Glutamatergic neuron (in vitro differentiated cells): ENCODE measurements at regions not wholly inside any gene's neighbourhood (a gene's known extent, or its start where the extent isn't known, plus 50 kb on each side); places are given as distances from the start of the nearest gene placed in this dataset.

Experiments used
- DNase-seq: peaks from one replicate; pipeline ENCODE4 v3.0.0; 2022
- H3K27ac Mint-ChIP-seq: one replicate; pipeline ENCODE4 v1.8.0; 2020; ENCODE audit warnings: mild to moderate bottlenecking, mixed read lengths, inconsistent platforms; ENCODE audit not compliant: unreplicated experiment
- H3K27me3 Mint-ChIP-seq: one replicate; pipeline ENCODE4 v1.8.0; 2020; ENCODE audit warnings: mild to moderate bottlenecking, moderate library complexity, mixed read lengths, inconsistent platforms; ENCODE audit not compliant: unreplicated experiment
- H3K36me3 Mint-ChIP-seq: one replicate; pipeline ENCODE4 v1.8.0; 2020; ENCODE audit warnings: mild to moderate bottlenecking, mixed read lengths, inconsistent platforms; ENCODE audit not compliant: unreplicated experiment
- H3K4me1 Mint-ChIP-seq: one replicate; pipeline ENCODE4 v1.8.0; 2020; ENCODE audit warnings: mild to moderate bottlenecking, low read depth, mixed read lengths, inconsistent platforms; ENCODE audit not compliant: unreplicated experiment
- H3K4me3 Mint-ChIP-seq: one replicate; pipeline ENCODE4 v1.8.0; 2020; ENCODE audit warnings: mild to moderate bottlenecking, mixed read lengths, inconsistent platforms; ENCODE audit not compliant: unreplicated experiment
- H3K9me3 Mint-ChIP-seq: one replicate; pipeline ENCODE4 v1.8.0; 2020; ENCODE audit warnings: mild to moderate bottlenecking, moderate library complexity, mixed read lengths, inconsistent platforms; ENCODE audit not compliant: unreplicated experiment
- CTCF ChIP-seq: fragments of 200-600 bp; sonication (generic); IDR thresholded peaks from one replicate; pipeline ENCODE4 v1.5.0; 2021; ENCODE audit not compliant: partially characterized antibody, unreplicated experiment

GRCh38 chr16:72549878-72550277 lies 377.9 kb upstream of the PMFBP1 start:
- Mint-ChIP-seq H3K9me3 (peaks cover 1% of the 10 kb centered on the region), H3K4me1 (no peaks in the 10 kb centered on the region), H3K27ac (no peak overlapping the region), H3K36me3 (peaks cover 6% of the 10 kb centered on the region), H3K27me3 (peaks cover 2% of the 10 kb centered on the region), H3K4me3 (no peak overlapping the region)
- TF ChIP-seq CTCF: no peak
- no peak for DNase-seq

- no peak overlapping the region for H3K4me3 Mint-ChIP-seq
- H3K27ac Mint-ChIP-seq: no peak overlapping the region
- H3K27me3 Mint-ChIP-seq: peaks cover 2% of the 10 kb centered on the region
- no peak for TF ChIP-seq CTCF
- H3K4me1 Mint-ChIP-seq: no peaks in the 10 kb centered on the region
- peaks cover 3% of the 10 kb centered on the region for H3K9me3 Mint-ChIP-seq
- peaks cover 7% of the 10 kb centered on the region for H3K36me3 Mint-ChIP-seq
- no peak for DNase-seq
Observed at GRCh38 chr16:72542102-72542501, 370.1 kb upstream of the PMFBP1 start.

- H3K4me3 Mint-ChIP-seq: no peak overlapping the region
- H3K36me3 Mint-ChIP-seq: no peaks in the 10 kb centered on the region
- no peak for TF ChIP-seq CTCF
Observed at GRCh38 chr16:72537664-72538063, 365.7 kb upstream of the PMFBP1 start.

GRCh38 chr16:72536723-72537435 lies 364.9 kb upstream of the PMFBP1 start:
- no peaks in the 10 kb centered on the region for H3K27me3 Mint-ChIP-seq
- DNase-seq: no peak
- H3K36me3 Mint-ChIP-seq: no peaks in the 10 kb centered on the region
- no peaks in the 10 kb centered on the region for H3K4me1 Mint-ChIP-seq
- H3K9me3 Mint-ChIP-seq: no peaks in the 10 kb centered on the region
- no peak overlapping the region for H3K4me3 Mint-ChIP-seq
- no peak overlapping the region for H3K27ac Mint-ChIP-seq
- no peak for TF ChIP-seq CTCF

More at GRCh38 chr16:72537664-72538063, 365.7 kb upstream of the PMFBP1 start:
- no peak for DNase-seq
- no peaks in the 10 kb centered on the region for H3K9me3 Mint-ChIP-seq
- H3K27me3 Mint-ChIP-seq: no peaks in the 10 kb centered on the region
- H3K4me1 Mint-ChIP-seq: no peaks in the 10 kb centered on the region
- H3K27ac Mint-ChIP-seq: no peak overlapping the region

GRCh38 chr16:72532906-72533410 lies 361.0 kb upstream of the PMFBP1 start:
- Mint-ChIP-seq H3K36me3 (peaks cover 8% of the 10 kb centered on the region), H3K27me3 (no peaks in the 10 kb centered on the region)
- DNase-seq: no peak

More at GRCh38 chr16:72532906-72533410, 361.0 kb upstream of the PMFBP1 start:
- H3K9me3 Mint-ChIP-seq: peaks cover 2% of the 10 kb centered on the region
- H3K27ac Mint-ChIP-seq: no peak overlapping the region
- H3K4me1 Mint-ChIP-seq: no peaks in the 10 kb centered on the region
- TF ChIP-seq CTCF: no peak
- no peak overlapping the region for H3K4me3 Mint-ChIP-seq
